ENCODE measurements at regions not wholly inside any gene's neighbourhood (a gene's known extent, or its start where the extent isn't known, plus 50 kb on each side); places are given as distances from the start of the nearest gene placed in this dataset.
"Not testable (repeated sequence)": the region's sequence is repeated elsewhere in the genome, so short reads cannot be mapped to it uniquely, and the experiment has no call there.

DNA sequence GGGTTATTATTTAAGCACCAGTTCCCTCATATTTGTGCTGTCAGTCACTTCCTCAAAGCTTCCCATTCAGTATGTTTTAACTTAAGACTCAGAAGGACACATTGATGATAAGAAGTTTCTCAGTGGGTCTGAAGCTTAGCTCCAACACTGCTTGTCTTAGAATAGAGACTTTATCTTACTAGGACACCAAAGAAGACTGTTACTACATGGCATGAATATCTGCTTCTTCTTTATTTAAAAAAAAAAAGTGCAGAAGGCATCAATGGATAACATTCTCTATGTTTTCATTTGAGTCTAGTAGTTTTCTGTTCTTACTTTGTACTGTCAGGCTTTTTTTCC, 404.2 kb downstream of the DAD1 start:
- no peak for FAIRE-seq

DNA sequence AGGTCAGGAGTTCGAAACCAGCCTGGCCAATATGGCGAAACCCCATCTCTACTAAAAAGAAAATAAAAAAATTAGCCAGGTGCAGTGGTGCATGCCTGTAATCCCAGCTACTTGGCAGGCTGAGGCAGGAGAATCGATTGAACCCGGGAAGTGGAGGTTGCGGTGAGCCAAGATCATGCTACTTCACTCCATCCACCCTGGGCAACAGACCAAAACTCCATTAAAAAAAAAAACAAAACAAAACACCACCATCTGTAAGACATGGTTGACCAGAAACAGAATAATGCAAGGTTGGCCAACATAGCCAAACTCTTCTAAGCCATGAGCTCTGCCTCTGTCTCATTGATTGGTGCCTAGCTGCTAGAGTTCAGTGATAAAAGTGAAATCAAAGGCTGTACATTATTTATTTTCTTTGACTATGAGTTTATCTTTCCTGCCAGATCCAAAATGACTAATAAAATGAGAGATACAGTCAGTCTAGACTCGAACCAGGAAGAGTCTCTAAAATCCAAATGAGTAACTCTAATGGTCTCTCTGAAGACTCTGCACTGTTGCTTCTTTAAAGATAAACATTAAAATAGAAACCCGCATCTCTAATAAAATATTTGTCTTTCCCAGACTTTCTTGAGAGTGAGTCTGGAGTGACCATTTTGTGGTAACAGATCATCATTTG, 404.7 kb downstream of the DAD1 start:
- no peak for FAIRE-seq

DNA sequence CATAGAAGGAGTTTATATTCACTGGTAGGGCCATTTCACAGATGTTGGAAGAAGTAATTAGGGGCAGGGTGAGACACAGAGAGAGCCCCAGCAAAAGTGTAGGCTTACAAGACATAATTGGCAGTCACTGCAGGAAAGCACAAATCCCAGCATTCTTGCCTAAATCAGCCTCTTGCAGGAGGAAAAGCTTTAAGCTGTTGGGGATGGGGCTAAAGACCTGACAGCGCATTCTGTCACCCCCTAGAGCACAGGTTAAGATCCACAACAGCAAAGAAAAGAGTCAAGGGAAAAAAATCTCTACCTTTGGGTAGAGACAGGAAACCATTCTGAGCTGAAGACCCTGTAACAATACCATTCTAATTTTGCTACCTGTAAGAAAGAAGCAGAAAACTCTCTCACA, 409.0 kb downstream of the DAD1 start:
- FAIRE-seq, result no peak

DNA sequence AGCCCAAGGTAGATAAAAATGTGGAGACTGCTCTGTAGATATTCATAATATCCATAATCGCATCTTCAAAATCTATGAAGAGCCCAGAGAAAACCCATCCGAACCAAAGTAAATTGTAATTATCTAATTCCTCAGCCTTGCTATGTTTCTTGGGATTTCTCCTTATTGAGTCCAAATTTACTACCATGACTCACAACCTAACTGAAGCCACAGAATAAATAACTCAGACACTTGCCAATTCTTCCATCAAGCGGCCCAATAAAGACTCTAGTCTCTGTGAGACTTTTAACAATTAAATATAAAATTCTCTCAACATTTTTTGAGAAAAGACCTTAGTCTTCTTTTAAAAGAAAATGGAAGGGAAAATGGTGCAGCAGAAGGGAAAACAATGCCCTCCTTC, 409.8 kb downstream of the DAD1 start:
- FAIRE-seq, result no peak

DNA sequence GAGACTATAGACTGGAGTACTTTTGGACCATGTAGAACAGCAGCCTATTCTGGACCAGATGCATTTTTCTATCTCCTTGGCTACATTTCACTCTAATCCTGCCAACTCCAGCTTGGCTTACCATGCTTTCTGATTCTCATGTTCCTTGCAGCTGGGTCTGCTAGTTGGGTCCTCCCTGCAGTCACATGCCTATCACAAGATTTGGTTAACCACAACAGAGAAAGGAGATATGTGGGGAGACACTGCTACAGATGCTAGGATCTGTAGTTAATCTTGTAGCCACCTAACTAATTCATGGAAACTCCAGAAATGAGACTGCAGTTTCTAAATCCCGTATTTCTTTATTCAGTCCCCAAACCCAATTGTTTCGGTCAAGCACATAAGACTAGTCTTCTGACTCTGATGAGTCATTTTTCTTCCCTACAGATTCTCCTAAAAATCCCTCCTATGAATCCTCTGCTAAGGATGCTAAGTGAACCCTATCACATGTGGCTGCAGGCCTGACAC, 410.6 kb downstream of the DAD1 start:
- FAIRE-seq, result no peak

DNA sequence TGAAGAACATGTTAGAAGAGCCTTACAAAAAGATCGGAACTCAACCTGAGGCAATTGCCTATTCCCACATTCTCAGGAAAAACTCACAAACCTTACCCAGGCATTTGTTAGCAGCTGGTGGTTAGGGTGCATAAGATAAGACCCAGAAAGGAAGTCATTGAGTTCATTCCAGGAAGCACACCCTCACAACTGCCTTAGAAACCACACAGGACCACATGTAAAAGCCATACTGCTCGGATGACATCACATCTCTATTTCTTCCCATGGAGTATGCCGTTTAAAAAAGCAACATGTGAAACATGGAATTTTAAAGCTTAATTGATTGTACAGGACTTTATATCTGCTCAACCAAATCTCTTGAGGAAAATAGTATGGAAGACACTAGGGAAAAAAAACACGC, 411.2 kb downstream of the DAD1 start:
- FAIRE-seq, result no peak

DNA sequence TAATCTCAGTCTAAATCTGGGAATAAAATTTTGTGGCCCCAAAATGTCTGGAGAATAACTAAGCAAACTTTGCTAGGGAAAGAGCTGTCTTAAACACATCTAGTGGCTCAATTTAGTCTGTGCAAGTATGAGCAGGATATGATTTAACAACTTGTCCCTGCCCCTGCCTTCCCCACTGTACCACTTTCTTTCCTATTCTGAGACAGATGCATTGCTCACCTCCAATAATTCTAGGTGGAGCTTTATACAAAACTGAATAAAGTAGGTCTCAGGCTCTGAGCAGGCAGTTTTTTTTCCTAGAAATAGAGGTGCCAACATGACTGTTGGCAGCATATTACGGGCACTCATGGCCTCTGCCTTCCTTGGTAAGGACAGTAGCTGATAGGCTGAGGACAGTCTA, 412.1 kb downstream of the DAD1 start:
- no peak for FAIRE-seq

DNA sequence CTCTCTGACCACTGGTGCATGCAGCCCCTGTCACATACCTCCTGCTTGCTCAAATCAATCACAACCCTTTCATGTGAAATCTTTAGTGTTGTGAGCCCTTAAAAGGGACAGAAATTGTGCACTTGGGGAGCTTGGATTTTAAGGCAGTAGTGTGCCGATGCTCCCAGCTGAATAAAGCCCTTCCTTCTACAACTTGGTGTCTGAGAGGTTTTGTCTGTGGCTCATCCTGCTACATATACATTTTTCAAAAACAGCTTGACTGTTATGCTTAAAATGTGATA, 413.8 kb downstream of the DAD1 start:
- not testable (repeated sequence) for FAIRE-seq

DNA sequence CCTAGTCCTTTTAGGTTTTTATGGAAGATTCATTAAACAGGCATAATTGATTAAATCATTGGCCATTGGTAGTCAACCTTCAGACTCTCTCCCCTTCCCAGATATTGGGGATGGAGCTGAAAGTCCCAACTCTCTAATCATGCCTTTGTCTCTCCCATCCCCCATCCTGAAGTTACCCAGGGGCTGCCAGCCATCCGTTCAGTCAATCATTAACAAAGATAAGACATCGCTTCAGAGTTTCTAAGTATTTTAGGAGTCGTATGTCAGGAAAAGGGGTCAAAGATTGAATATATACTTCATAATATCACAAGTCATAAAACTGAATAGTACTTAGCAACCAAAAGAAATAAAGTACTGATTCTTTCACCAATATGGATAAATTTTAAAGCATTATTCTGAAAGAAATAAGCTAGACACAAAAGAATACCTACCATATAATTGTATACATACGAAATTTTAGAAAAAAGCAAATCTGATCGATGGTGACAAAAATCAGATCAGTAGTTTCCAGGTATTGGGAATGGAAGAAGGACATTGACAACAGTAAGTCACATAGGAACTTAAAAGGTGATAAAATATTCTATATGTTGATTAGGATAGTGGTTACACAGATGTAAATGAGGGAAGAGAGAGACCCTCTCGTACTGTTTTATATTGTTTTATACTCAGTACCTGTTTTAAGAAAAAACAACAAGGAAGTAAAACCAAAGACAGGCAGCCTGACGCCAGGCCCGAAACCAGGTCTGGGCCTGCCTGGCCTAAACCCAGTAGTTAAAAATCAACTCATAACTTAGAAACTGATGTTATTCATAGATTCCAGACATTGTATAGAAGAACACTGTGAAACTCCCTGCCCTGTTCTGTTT, 414.4 kb downstream of the DAD1 start:
- no peak for FAIRE-seq

DNA sequence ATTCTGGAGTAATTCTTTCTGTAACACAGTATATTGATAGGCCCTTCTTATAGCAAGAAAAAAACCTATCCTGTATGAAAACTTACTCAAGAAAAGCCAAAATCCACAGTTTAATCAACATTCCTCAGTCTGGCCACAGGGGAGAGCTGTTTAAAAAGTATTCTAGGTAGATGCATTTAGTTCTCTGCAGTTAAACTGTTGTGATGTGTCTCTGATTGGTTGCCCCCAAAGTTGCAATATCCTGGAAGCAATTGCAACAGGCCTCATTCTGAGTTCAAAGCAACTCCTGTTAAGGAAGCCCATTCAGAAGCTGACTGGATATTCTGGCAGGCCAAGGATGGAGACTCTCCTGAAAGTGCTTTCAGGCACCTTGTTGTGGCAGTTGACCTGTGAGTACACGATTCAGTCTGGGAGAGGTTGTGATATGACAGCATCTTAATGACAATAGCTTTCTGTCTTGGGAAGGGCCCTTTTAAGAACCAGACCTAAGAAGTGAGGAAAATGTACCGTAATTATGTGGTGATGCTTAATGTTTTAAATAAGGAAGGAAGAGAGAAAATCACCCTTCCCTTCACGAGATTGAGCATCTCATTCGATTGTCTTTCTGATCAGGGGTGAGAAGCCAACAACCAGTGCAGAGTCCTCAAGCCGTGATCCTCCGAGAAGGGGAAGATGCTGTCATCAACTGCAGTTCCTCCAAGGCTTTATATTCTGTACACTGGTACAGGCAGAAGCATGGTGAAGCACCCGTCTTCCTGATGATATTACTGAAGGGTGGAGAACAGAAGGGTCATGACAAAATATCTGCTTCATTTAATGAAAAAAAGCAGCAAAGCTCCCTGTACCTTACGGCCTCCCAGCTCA, 420.7 kb downstream of the DAD1 start:
- FAIRE-seq, result no peak

DNA sequence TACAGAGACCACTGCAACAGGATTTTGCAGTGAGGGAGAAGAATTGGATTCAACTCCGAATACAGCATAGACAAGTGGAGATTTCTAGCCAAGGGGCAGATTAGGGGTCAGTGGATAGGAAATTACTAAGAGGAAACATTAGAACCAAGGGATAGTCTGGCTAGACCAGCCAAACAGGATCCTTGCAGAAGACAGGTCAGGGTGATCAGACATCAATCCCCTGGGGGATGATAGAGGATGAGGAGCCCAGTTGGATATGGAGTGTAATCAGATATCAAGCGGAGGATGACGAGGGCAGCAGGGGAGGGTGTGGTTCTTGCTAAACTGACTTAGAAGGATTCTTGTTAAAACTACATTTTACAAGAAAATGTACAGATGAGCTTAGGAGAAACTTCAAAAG, 424.4 kb downstream of the DAD1 start:
- no peak for FAIRE-seq

DNA sequence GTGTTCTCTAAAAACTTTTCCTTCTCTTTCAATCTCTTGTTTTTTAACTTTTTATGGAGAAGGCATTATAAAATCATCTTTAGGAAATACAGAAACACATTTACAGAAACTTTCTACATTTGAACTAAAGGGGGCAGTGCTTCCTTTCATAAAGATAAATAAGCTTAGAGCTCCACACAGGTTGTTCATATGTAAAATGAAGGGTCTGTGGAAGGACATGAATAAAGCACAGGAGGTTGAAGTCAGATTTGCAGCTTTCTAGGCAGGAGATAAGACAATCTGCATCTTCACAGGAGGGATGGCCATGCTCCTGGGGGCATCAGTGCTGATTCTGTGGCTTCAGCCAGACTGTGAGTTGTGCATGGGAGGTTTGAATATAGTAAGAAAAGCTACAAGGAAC, 426.0 kb downstream of the DAD1 start:
- peak; percentile 14 for FAIRE-seq

DNA sequence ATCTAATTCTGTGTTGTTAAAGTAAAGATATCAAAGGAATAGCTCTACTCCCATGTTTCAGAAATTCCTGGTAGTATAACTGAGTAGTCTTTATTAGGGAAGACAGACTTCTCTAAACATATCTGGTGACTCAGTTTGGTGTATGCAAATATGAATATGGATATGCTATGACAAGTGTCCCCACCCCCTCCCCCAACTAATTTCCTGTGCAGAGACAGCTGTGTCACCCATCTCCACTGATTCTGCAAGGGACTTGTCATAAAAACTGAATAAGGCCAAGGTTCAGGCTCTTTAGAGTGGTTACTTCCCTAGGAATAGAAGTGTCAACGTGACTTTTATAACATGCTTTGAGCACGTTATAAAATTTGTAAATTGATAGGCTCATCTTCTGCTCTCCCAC, 429.1 kb downstream of the DAD1 start:
- FAIRE-seq, result no peak

DNA sequence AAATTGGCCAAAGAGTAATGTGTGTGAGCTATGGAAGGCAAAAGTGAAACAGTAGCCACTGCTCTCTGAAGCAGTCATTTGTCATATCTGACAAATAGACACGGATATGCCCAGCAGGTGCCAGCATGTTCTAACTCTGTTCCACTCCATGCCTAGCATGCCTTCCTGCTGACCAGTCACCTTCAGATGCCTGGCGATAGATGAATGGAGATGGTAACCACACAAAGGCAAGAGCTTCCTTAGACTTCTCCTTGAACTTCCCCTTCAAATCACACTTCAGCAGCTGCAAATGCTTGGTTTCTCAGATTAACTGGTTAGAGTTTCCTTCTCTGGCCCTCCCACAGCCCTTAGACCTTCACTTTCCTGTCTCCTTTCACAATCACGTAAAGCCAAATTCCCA, 429.9 kb downstream of the DAD1 start:
- no peak for FAIRE-seq

DNA sequence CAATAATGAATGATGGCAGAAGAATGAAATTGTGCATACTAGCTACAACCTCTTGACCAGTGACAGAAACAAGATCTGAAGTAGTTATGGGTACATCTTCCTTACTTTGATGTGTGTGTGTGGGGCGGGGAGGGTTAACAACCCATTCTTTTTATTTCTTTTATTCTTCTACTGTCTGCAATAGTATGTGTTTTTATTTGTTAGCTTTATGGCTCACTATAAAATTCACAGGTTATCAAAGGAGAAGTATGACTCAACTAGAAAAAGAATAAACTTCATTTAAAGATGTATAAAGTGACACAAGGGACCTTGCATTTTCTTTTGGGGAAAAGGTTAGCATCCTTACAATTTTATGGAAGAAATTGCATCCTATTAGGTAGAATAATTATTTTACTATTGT, 430.5 kb downstream of the DAD1 start:
- FAIRE-seq, result no peak

DNA sequence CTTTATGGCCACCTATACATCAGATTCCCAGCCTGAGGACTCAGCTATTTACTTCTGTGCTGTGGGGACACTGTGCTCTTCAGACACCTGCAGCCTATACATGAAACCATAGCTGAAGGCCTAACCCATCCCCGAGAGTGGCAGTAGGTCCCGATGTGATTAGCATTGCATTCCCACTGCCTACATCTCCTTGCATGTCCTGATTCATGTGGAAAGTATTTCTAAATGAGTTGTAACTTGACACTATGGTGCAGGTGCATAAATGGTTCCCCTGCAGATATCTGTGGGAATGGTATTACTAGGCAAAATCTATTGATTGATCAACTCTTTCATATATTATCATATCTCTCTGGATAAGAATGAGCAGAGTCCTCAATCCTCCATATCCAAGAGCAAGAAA, 433.5 kb downstream of the DAD1 start:
- no peak for FAIRE-seq

DNA sequence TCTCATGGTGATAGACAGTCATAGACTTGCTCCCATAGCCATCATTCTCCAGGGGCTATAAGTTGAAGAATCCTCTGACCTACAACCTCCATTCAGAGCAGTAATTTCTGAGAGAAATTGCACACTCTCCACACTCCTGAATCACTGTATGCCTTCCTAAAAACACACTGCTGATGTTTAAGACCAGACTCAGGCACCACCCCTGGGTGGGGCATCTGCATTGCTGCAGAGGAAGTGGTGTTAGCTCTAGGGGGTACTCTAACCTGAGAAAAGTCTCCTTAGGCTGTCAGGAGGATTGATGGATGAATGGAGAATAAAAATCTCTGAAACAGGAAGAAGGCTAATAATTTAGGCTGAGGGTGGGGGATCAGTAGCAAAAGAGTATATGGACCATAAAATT, 436.1 kb downstream of the DAD1 start:
- FAIRE-seq, result no peak

DNA sequence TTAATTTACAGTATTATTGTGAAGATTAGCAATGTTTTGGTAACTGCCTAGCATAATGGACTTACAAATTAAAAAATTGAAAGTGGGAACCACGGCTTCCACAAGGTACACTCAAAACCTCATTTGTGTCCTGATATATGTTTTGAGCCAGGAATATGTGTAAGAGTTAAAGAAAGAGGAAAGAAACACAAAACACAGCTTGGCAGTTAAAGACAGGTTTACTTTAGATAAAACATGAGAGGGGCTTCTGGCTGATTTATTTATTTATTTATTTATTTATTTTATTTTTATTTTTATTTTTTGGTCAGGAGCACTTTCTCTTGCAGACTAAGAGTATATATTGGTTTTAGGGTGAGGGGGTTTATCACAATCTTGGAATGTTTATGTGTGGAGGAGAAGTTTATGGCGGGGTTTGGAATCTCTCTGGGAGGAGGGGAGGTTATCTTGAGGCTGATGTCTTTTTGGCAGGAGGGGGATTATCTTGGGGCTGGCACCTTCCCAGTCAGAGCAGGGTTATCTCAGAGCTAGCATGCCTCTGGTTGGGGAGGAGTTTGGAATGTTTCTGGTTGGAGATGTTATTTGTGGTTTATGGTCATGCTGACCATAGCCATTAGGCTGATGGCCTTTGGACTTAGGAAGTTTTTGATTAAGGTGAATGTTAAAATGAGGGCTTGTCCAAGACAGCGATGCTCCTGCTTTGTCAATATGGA, 436.7 kb downstream of the DAD1 start:
- no peak for FAIRE-seq

DNA sequence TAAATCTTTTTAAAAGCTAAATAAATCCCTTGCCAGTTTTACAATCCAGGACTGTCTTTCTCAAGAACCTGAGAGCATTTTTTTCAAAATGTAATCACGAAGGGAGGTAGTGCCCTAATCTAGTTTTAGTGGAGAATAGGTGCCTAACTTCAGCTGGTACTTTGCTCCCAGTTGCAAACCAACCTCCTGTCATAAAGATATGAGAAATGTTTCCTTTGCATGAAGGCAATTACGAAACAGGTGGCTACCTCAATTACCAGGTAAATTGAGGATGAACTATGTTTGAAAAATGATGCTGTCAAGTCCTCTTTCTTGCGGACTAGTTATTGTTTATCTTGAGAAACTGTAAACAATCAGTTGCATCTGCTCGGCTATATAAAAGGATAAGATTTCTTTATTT, 437.9 kb downstream of the DAD1 start:
- FAIRE-seq, result no peak

DNA sequence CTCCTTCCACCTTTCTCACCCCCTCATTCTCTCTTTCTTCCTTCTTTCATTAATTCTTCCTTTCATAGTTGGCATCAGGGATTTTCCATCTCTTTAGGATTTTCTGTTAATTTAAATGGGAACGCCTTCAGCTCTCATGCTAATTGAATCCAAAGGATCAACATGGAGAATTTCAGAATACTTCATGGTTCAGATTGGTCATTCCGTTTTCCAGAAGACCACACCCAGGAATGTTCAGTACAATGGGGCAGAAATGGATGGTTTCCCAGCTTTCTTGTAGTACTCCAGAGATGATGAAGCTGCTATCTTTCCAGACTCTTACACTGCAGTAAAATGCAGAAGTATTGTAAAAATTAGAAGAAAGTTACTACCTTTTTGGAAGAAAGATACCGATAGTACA, 440.0 kb downstream of the DAD1 start:
- no peak for FAIRE-seq

DNA sequence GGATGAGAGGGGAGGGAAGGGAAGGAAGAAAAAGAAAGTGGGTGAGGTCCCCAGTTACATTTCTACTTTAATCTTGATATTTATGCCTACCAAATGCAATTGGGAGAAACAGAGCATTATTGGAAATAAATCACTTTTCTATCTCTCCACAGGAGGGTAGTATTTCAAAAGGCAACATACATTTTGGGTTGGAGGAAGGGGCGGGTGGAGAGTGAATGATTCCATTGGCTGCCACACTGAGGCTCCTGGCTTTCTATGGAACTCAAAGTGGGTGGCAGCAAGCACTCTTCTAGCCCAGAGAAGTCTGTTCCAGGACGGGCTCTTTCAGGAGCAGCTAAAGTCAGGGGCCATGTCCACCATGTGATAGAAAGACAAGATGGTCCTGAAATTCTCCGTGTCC, 441.3 kb downstream of the DAD1 start:
- FAIRE-seq, result no peak

DNA sequence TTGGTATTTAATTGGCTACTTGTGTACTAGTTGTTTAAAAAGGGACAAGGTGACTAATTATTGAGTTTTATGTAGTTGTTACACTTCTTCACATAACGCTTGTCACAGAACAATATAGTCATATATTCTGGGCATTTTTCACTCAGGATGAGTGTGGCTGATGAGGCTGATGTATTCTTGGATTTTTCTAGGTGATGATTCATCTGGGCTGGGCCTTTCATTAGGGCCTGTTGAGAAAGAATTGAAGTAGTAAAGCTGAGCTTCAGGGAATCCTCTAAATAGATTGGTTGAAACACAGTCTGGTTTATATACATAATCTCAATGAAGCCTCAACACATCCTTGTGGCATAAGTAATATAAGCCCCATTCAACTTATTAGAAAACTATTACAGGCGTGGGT, 445.7 kb downstream of the DAD1 start:
- no peak for FAIRE-seq

DNA sequence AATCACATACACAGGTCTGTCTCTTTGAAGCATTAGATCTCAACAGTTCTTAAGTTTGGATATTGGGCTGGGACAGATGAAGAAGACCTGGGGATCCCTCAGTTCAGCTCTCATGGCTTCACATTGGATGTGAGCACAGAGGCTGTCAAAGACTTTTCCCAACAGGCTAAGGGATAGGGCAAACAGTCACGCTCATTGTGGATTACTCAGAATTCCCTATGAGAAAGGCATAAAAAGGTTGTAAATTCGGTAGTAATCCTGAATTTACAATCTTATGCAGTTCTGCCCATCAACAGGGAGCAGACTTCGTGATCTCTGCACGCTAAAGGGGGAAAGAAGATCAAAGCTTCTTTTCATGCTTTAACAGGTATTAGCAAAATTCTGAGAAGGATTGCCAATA, 448.4 kb downstream of the DAD1 start:
- no peak for FAIRE-seq
